Activated naive CD4-positive, alpha-beta T cell treated with anti-CD3 and anti-CD28 coated beads, Interleukin-2, amount 50 U/mL, for 72 hours (primary cell): ENCODE measurements at regions not wholly inside any gene's neighbourhood (a gene's known extent, or its start where the extent isn't known, plus 50 kb on each side); places are given as distances from the start of the nearest gene placed in this dataset.

Experiments used
- ATAC-seq, 2 donors: fragments of 150-1000 bp; cut with Tn5 transposase; 2 replicates each; pipeline ENCODE4 v1.10.0; 2021; ENCODE audit warnings: mild to moderate bottlenecking in 2 of 2, moderate library complexity in 2 of 2
- DNase-seq, 2 donors: peaks; one replicate each; pipeline ENCODE4 v3.0.0; 2021 to 2022; ENCODE audit warnings: low spot score in 2 of 2
- H3K27ac Mint-ChIP-seq, 2 donors: one replicate each; pipeline ENCODE4 v1.8.0; 2022; ENCODE audit warnings: mild to moderate bottlenecking in 2 of 2, mixed read lengths in 2 of 2
- H3K36me3 Mint-ChIP-seq, 2 donors: one replicate each; pipeline ENCODE4 v1.8.0; 2022; ENCODE audit warnings: mixed read lengths in 2 of 2
- H3K9me3 Mint-ChIP-seq, 2 donors: one replicate each; pipeline ENCODE4 v1.8.0; 2022; ENCODE audit warnings: mixed read lengths in 2 of 2

DNA sequence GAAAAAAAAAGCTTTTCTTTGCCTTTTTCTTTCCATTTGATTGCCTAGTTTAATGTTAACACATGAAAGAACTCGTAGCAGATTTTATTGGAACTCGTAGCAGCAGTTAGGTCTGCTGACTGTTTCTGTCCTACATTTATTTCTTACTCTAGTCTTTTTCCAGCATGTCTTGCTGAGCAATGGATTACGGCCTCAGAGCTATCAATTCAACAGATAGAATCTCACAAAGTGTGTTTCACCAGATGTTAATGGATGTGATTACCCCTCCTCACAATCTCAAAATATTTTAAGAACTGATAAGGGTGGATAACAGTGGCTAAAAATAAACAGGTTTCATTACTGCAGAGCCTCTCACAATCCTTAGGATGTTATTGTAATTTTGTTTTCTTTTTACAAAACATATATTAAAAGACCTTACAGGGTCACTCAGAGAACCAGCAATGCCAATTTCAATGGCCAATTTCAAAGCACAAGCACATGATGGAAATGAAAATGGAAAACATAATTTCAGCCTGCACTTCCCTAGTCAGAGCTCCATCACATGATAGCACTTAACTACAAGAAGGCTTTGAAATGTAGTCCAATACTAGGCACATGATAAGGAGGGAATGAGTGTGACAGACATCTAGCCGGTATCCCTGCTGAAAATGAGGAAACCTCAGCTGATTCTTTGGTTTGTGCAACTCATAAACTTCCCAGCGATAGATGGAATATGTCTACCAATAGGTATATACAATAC, 838.1 kb upstream of the SEMA6D start:
- Mint-ChIP-seq H3K9me3 (peaks cover 13 to 15% of the 10 kb centered on the region in 2 donors), H3K36me3 (peaks cover 7 to 11% of the 10 kb centered on the region in 2 donors), H3K27ac (no peak overlapping the region)
- ATAC-seq: no peak
- DNase-seq: no peak

- Mint-ChIP-seq H3K36me3 (peaks cover 7 to 11% of the 10 kb centered on the region in 2 donors), H3K27ac (no peak overlapping the region), H3K9me3 (peaks cover 13 to 15% of the 10 kb centered on the region in 2 donors)
- no peak for ATAC-seq
- DNase-seq: no peak
Observed at GRCh38 chr15:46880791-46881190, 836.5 kb upstream of the SEMA6D start.

- peaks cover 8 to 14% of the 10 kb centered on the region in 2 donors for H3K9me3 Mint-ChIP-seq
- H3K36me3 Mint-ChIP-seq: peaks cover 0 to 9% of the 10 kb centered on the region in 2 donors
- DNase-seq (no peak), ATAC-seq (no peak)
- no peak overlapping the region for H3K27ac Mint-ChIP-seq
Observed at GRCh38 chr15:46892621-46893160, 824.6 kb upstream of the SEMA6D start.

GRCh38 chr15:46894644-46895043, 822.7 kb upstream of the SEMA6D start:
- no peak overlapping the region for H3K27ac Mint-ChIP-seq
- peaks cover 8 to 14% of the 10 kb centered on the region in 2 donors for H3K9me3 Mint-ChIP-seq
- DNase-seq: no peak
- H3K36me3 Mint-ChIP-seq: peaks cover 0 to 9% of the 10 kb centered on the region in 2 donors
- ATAC-seq: no peak

DNA sequence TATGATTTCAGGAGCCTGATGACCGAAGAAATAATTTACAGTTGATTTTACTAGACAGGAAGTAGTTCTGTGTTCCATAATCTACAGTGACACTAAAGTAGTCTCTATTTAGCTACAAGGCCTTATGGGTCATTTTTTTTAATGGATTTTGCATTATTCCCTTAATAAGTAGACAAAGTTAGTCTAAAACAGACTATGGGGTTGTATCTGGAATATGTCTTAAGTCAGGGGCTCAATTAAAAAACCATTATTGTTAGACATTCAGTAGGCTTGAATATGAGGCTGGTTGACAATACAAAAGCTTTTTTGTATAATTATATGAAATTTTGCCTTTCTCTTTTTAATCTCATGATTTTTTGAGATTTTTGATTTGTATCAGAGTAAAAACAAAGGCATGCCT, 820.0 kb upstream of the SEMA6D start:
- peaks cover 0 to 9% of the 10 kb centered on the region in 2 donors for H3K36me3 Mint-ChIP-seq
- DNase-seq: no peak
- H3K27ac Mint-ChIP-seq: no peak overlapping the region
- no peak for ATAC-seq
- peaks cover 13 to 23% of the 10 kb centered on the region in 2 donors for H3K9me3 Mint-ChIP-seq

DNA sequence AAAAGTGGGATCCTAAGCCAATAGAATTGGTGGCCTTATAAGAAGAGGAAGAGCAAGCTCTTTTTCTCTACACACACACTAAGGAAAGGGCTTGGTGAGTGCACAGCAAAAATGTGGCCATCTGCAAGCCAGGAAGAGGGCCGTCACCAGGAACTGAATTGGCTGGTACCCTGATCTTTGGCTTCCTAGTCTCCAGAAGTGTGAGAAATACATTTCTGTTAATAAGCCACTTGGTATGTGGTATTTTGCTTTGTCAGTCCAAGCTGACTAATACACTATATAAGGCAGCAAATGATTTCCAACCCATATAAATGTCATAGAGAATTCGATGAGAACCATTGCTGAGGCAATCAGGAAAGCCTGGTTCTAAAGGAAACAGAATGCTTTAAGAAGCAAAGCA, 816.3 kb upstream of the SEMA6D start:
- Mint-ChIP-seq H3K9me3 (peaks cover 10 to 21% of the 10 kb centered on the region in 2 donors), H3K27ac (no peak overlapping the region), H3K36me3 (no peaks in the 10 kb centered on the region)
- ATAC-seq: no peak
- DNase-seq: no peak

GRCh38 chr15:46917721-46918252, 799.5 kb upstream of the SEMA6D start:
- ATAC-seq: no peak
- no peak overlapping the region for H3K27ac Mint-ChIP-seq

GRCh38 chr15:46918462-46919140, 798.7 kb upstream of the SEMA6D start:
- ATAC-seq (no peak), DNase-seq (no peak)
- Mint-ChIP-seq H3K36me3 (peaks cover 0 to 4% of the 10 kb centered on the region in 2 donors), H3K9me3 (peaks cover 8 to 28% of the 10 kb centered on the region in 2 donors), H3K27ac (no peak overlapping the region)

More at GRCh38 chr15:46917721-46918252, 799.5 kb upstream of the SEMA6D start:
- Mint-ChIP-seq H3K36me3 (no peaks in the 10 kb centered on the region), H3K9me3 (peaks cover 2 to 20% of the 10 kb centered on the region in 2 donors)
- no peak for DNase-seq

DNA sequence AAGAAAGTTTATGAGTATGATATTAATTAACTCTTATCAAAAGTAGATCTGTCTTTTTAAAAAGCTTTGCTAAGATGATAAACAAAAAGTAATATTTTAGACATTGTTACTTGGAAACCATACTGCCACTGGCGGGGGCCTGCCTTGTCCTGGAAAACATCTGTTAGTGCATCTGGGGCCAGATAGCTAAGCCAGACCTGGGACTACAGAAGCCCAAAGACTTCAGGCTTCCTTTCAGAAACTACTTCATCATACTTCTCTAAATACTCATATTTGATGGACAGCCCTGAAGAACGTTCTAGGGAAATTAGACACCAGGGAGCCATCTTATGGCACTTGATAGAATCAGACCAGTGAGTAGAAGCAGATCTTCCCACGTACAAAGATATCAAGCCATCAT, 795.4 kb upstream of the SEMA6D start:
- peaks cover 0 to 4% of the 10 kb centered on the region in 2 donors for H3K36me3 Mint-ChIP-seq
- peaks cover 8 to 18% of the 10 kb centered on the region in 2 donors for H3K9me3 Mint-ChIP-seq
- no peak for DNase-seq
- H3K27ac Mint-ChIP-seq: no peak overlapping the region
- no peak for ATAC-seq

- DNase-seq: no peak
- Mint-ChIP-seq H3K27ac (no peak overlapping the region), H3K9me3 (peaks cover 9 to 11% of the 10 kb centered on the region in 2 donors), H3K36me3 (peaks cover 0 to 4% of the 10 kb centered on the region in 2 donors)
- ATAC-seq: no peak
Observed at GRCh38 chr15:46930426-46930825, 786.9 kb upstream of the SEMA6D start.

DNA sequence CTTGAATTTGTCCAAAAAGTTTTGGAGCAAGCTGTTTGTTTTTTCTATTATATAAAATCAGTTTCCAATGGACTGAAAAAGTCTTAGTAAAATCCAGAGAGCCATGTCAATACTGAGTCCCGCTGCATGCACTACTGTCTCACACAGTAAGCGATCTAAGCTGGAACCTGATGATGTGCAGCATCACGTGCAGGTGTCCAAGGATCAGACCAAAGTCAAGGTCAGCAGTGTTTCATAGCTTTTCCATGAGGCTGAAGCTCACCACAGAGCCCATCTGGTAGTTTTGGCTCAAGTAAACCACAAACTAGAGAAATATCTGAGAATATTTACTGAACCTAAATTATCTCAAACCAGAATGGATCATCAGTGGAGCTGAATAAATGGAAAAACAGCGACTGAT, 784.0 kb upstream of the SEMA6D start:
- H3K9me3 Mint-ChIP-seq: peaks cover 9 to 15% of the 10 kb centered on the region in 2 donors
- ATAC-seq (no peak), DNase-seq (no peak)
- H3K36me3 Mint-ChIP-seq: peaks cover 0 to 4% of the 10 kb centered on the region in 2 donors
- H3K27ac Mint-ChIP-seq: no peak overlapping the region

DNA sequence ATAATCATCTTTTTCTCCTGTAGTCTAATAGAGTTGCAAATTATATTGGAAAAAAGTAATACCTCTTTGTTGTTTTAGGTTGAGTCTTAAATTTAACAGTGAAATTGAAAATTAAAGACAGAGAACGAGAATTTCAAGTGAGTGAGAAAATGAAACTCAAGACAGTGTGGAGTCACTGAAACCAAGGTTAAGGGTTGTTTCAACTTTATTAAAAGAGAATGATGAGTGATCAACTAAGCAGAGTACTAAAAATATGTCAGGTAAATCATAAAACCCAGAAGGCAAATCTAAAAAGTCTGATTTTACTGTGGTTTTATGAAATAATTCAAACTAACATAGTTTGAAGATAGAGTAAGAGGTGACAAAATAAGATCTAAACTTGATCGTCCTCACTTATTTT, 782.5 kb upstream of the SEMA6D start:
- H3K36me3 Mint-ChIP-seq: peaks cover 0 to 4% of the 10 kb centered on the region in 2 donors
- ATAC-seq: no peak
- no peak overlapping the region for H3K27ac Mint-ChIP-seq
- H3K9me3 Mint-ChIP-seq: peaks cover 12 to 15% of the 10 kb centered on the region in 2 donors
- DNase-seq: no peak

- H3K36me3 Mint-ChIP-seq: no peaks in the 10 kb centered on the region
- no peak for ATAC-seq
- H3K9me3 Mint-ChIP-seq: peaks cover 5 to 11% of the 10 kb centered on the region in 2 donors
- H3K27ac Mint-ChIP-seq: no peak overlapping the region
- DNase-seq: no peak
Observed at GRCh38 chr15:46938169-46938568, 779.1 kb upstream of the SEMA6D start.

DNA sequence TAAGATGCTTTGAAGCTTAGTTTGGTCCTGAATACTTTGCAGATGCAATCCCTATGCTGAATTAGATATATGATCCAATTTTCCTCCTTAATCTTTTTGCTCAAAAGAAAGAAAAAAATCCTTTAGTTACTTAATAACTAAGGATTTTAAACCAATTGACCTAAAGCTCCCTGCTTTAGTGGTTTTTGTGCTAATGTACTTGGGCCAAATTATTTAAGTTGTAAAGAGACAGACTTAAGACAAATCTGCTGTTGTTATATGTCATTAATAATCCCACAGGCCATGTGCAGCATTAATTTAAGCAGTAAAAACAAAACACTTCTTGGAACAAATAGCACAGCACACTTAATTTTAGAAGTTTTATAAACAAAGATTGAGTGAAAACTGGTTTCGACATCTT, 776.1 kb upstream of the SEMA6D start:
- ATAC-seq (no peak), DNase-seq (no peak)
- peaks cover 8 to 19% of the 10 kb centered on the region in 2 donors for H3K9me3 Mint-ChIP-seq
- no peak overlapping the region for H3K27ac Mint-ChIP-seq
- no peaks in the 10 kb centered on the region for H3K36me3 Mint-ChIP-seq

DNA sequence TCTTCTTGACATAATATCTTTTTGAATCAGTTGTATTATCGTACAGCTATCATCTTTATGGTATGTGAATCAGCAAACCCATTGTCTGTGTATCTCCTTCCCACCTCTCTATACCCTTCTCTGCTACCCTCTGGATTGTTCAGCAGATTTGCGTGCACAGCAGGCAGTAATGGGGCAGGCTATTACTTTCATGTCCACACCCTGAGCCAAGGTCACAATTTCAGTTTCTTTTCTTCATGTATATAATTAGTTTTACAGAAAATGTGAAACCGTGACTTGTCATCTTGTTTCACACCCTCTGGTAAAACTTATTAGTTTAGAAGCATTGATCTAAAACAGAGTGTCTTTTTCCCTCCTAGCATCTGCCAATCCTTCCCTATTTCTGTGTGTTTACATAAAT, 770.4 kb upstream of the SEMA6D start:
- H3K9me3 Mint-ChIP-seq: peaks cover 13 to 26% of the 10 kb centered on the region in 2 donors
- peaks cover 0 to 15% of the 10 kb centered on the region in 2 donors for H3K36me3 Mint-ChIP-seq
- DNase-seq (no peak), ATAC-seq (no peak)
- no peak overlapping the region for H3K27ac Mint-ChIP-seq

DNA sequence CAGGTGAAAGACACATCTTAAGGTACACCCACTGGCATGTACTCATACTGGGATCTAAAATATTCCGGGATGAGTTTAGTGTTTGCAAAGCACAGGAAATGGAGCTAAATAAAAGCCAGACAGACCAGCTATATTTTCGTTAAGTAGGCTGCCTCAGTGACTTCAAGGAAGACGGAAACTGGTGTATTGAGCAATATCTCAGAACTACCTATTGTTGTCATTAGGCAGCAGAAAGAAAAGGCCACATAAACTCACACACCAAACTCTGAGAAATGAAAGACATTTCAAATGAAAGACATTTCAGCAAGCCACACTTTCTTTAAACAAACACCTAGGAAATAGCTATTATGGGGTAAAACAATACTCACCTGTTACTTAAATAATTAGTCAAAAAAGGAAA, 761.7 kb upstream of the SEMA6D start:
- ATAC-seq: no peak
- Mint-ChIP-seq H3K36me3 (no peaks in the 10 kb centered on the region), H3K9me3 (peaks cover 4 to 14% of the 10 kb centered on the region in 2 donors), H3K27ac (no peak overlapping the region)
- DNase-seq: no peak

DNA sequence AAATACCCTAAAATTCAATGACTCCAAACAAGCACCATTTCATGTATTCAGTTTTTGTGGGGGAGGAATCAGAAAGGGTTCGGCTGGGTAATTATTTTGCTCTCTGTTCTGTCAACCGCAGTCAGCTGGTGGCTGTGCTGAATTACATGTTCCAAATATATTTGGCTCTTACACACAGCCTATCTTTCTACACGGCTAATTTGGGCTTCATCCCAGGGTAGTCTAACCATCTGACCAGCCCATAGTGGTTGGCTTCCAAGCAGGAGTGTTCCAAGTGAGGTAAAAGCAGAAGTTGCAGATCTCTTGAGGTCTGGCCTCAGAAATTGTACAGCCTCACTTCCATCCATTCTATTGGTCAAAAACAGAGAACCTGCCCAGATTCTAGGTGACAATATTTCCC, 760.8 kb upstream of the SEMA6D start:
- Mint-ChIP-seq H3K36me3 (no peaks in the 10 kb centered on the region), H3K9me3 (peaks cover 4 to 14% of the 10 kb centered on the region in 2 donors), H3K27ac (no peak overlapping the region)
- ATAC-seq: no peak
- DNase-seq: no peak
